HEK293 (cell line): ENCODE measurements at regions not wholly inside any gene's neighbourhood (a gene's known extent, or its start where the extent isn't known, plus 50 kb on each side); places are given as distances from the start of the nearest gene placed in this dataset.

Source experiments
- CTCF ChIA-PET: fragments of 350-600 bp; formaldehyde crosslinking; extraction: SDS; loops from one replicate; lab custom pipeline; 2021; ENCODE audit warnings: antibody characterized with exemption; lab: Yijun Ruan, JAX
- POLR2A ChIA-PET: fragments of 300-600 bp; formaldehyde crosslinking; extraction: SDS; loops from one replicate; lab custom pipeline; 2020; ENCODE audit warnings: antibody characterized with exemption, inconsistent platforms; lab: Yijun Ruan, JAX
- H3K27ac ChIP-seq: fragments of 200-500 bp; sonication (Bioruptor generic); 2 replicates; pipeline ENCODE4 v1.5.1; 2014; ENCODE audit warnings: low read depth, low read length, control low read depth, inconsistent platforms; ENCODE audit errors: extremely low read depth
- H3K36me3 ChIP-seq, 2 experiments: fragments of 200-500 bp in 1 of 2; sonication (Bioruptor generic) in 1 of 2; 1 replicate in 1 of 2; 2 replicates in 1 of 2; pipeline ENCODE4 v1.5.1; 2014 to 2017; ENCODE audit warnings: inconsistent platforms in 2 of 2, low read length in 2 of 2; ENCODE audit not compliant: control insufficient read depth in 2 of 2, insufficient read depth in 1 of 2
- H3K4me1 ChIP-seq: fragments of 200-500 bp; sonication (Bioruptor generic); 2 replicates; pipeline ENCODE4 v1.5.1; 2014; ENCODE audit warnings: mild to moderate bottlenecking, low read length, inconsistent platforms; ENCODE audit not compliant: control insufficient read depth, insufficient read depth
- H3K4me3 ChIP-seq: 2 replicates; pipeline ENCODE4 v1.5.1; 2011; ENCODE audit warnings: low read depth, mild to moderate bottlenecking, control low read depth, low read length, moderate library complexity
- H3K9me3 ChIP-seq: fragments of 200-500 bp; sonication (Bioruptor generic); 2 replicates; pipeline ENCODE4 v1.5.1; 2014; ENCODE audit warnings: low read depth, low read length, inconsistent platforms; ENCODE audit not compliant: control insufficient read depth, insufficient read depth
- GLIS1 ChIP-seq: fragments of 450-650 bp; formaldehyde crosslinking; IDR thresholded peaks from 2 replicates; pipeline ENCODE4 v1.5.1; 2016; ENCODE audit warnings: missing biosample characterization, missing genetic modification characterization
- IKZF3 ChIP-seq: fragments of 450-650 bp; IDR thresholded peaks from 2 replicates; pipeline ENCODE4 v1.5.0; 2018; ENCODE audit warnings: missing biosample characterization, mild to moderate bottlenecking, missing genetic modification characterization, moderate library complexity
- PBX3 ChIP-seq: sonication (generic); formaldehyde crosslinking; IDR thresholded peaks from 2 replicates; pipeline ENCODE4 v1.8.1; 2022; ENCODE audit warnings: mild to moderate bottlenecking, moderate library complexity, missing genetic modification reagents
- PRDM1 ChIP-seq: fragments of 450-650 bp; formaldehyde crosslinking; IDR thresholded peaks from 2 replicates; pipeline ENCODE4; 2016; ENCODE audit warnings: missing biosample characterization, missing genetic modification characterization
- PRDM10 ChIP-seq: fragments of 450-650 bp; formaldehyde crosslinking; IDR thresholded peaks from 2 replicates; pipeline ENCODE4 v1.5.1; 2016; ENCODE audit warnings: missing biosample characterization, missing genetic modification characterization
- SCRT1 ChIP-seq: fragments of 450-650 bp; formaldehyde crosslinking; IDR thresholded peaks from 2 replicates; pipeline ENCODE4 v1.5.1; 2016; ENCODE audit warnings: missing biosample characterization, missing genetic modification characterization, borderline replicate concordance
- YY1 ChIP-seq: fragments of 450-650 bp; formaldehyde crosslinking; IDR thresholded peaks from 2 replicates; pipeline ENCODE4 v1.5.1; 2018; ENCODE audit warnings: missing biosample characterization, missing genetic modification characterization
- YY2 ChIP-seq: fragments of 450-650 bp; formaldehyde crosslinking; IDR thresholded peaks from 2 replicates; pipeline ENCODE4 v1.5.1; 2016; ENCODE audit warnings: missing biosample characterization, missing genetic modification characterization
- ZEB2 ChIP-seq: fragments of 450-650 bp; formaldehyde crosslinking; IDR thresholded peaks from 2 replicates; pipeline ENCODE4 v1.5.1; 2016; ENCODE audit warnings: missing biosample characterization, missing genetic modification characterization
- ZNF26 ChIP-seq: fragments of 450-650 bp; formaldehyde crosslinking; IDR thresholded peaks from 2 replicates; pipeline ENCODE4 v1.5.1; 2016; ENCODE audit warnings: missing biosample characterization, missing genetic modification characterization
- ZNF280D ChIP-seq: fragments of 450-650 bp; formaldehyde crosslinking; IDR thresholded peaks from 2 replicates; pipeline ENCODE4 v1.5.1; 2016; ENCODE audit warnings: missing biosample characterization, missing genetic modification characterization
- ZNF292 ChIP-seq: fragments of 450-650 bp; formaldehyde crosslinking; IDR thresholded peaks from 2 replicates; pipeline ENCODE4 v1.5.1; 2016; ENCODE audit warnings: low read depth, missing biosample characterization, missing genetic modification characterization, borderline replicate concordance
- ZNF311 ChIP-seq: fragments of 450-650 bp; formaldehyde crosslinking; IDR thresholded peaks from 2 replicates; pipeline ENCODE4 v1.5.1; 2017; ENCODE audit warnings: missing biosample characterization, missing genetic modification characterization, borderline replicate concordance
- ZNF341 ChIP-seq: fragments of 450-650 bp; formaldehyde crosslinking; IDR thresholded peaks from 2 replicates; pipeline ENCODE4; 2016; ENCODE audit warnings: low read depth, missing biosample characterization, missing genetic modification characterization
- ZNF426 ChIP-seq: fragments of 450-650 bp; formaldehyde crosslinking; IDR thresholded peaks from 2 replicates; pipeline ENCODE4 v1.5.1; 2017; ENCODE audit warnings: missing biosample characterization, missing genetic modification characterization, mild to moderate bottlenecking, inconsistent platforms, moderate library complexity
- ZNF521 ChIP-seq: fragments of 450-650 bp; formaldehyde crosslinking; IDR thresholded peaks from 2 replicates; pipeline ENCODE4 v1.5.1; 2017; ENCODE audit warnings: missing biosample characterization, mild to moderate bottlenecking, missing genetic modification characterization
- ZNF768 ChIP-seq: fragments of 450-650 bp; formaldehyde crosslinking; IDR thresholded peaks from 2 replicates; pipeline ENCODE4 v1.5.1; 2018; ENCODE audit warnings: missing biosample characterization, mild to moderate bottlenecking, missing genetic modification characterization
- ZSCAN30 ChIP-seq: fragments of 450-650 bp; IDR thresholded peaks from 2 replicates; pipeline ENCODE4 v1.5.1; 2018; ENCODE audit warnings: missing biosample characterization, mild to moderate bottlenecking, missing genetic modification characterization, moderate library complexity

DNA sequence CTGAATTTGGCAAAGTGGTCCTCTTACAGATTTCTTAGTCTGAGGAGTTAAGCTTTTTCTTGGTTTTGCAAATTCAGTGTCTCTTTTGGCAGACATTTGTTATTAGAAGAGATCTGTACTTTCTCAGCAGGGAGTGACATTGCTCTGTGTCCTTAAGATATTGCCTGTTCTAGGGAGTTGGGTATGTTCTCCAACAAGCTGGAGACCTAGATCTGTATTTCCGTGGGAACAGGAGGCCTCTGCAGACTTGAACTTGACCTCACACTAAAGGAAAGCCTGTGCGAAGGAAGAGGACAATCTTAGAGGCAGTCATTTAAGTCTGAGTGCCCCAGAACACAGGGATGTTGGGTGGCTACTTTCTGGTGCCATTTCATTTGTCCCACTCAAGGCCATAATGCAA lies 107.0 kb upstream of the ATP8B1 start:
- POLR2A ChIA-PET: no interaction called here
- no peaks in the 10 kb centered on the region for H3K36me3 ChIP-seq
- H3K4me1 ChIP-seq: peaks cover 3% of the 10 kb centered on the region; the same call in 1 of the 2 replicates
- no peaks in the 10 kb centered on the region for H3K9me3 ChIP-seq
- TF ChIP-seq ZNF426 (tag by site-specific recombination) (no peak), GLIS1 (no peak), ZNF768 (no peak), YY1 (tag by site-specific recombination) (no peak), ZEB2 (tag by site-specific recombination) (no peak), PRDM10 (tag by site-specific recombination) (no peak), ZNF280D (no peak)
- CTCF ChIA-PET: interaction anchor here (0.7 to 1.6 kb wide), 6 partner anchors 10 to 226 kb away, joined by 3 to 5 read pairs (median 3); no protein-coding TSS in a partner anchor
- H3K4me3 ChIP-seq: no peak overlapping the region
- H3K27ac ChIP-seq: no peak overlapping the region

DNA sequence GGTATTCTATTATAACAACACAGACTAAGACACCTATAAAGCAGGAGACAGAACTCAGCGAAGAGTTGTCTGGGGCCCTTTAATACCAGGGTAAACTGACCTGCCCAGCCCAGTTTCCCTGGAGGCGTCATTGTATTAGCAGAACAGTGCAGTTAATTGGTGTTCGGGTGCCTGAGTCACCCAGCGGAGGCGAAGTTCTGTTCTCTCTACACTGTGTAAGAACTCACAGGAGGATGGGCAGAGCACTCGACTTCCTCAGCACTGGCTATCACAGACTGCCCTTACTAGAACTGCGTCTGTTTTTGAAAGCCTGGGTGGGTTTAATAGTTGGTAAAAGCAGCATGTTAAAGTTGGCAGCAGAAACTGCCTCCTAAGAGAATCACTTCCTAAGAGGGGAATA lies 106.5 kb upstream of the ATP8B1 start:
- Histone ChIP-seq H3K27ac (no peak overlapping the region), H3K4me1 (no peaks in the 10 kb centered on the region), H3K9me3 (no peaks in the 10 kb centered on the region), H3K4me3 (no peak overlapping the region), H3K36me3 (no peaks in the 10 kb centered on the region)
- POLR2A ChIA-PET: no interaction called here
- CTCF ChIA-PET: interaction anchor here (1.3 kb wide), 2 partner anchors 10 to 15 kb away, joined by 3 to 4 read pairs; no protein-coding TSS in a partner anchor
- no peak for TF ChIP-seq ZNF521 (tag by site-specific recombination)
- no peak for TF ChIP-seq ZNF341 (tag by site-specific recombination)
- TF ChIP-seq PBX3 (CRISPR knock-in tag): no peak
- TF ChIP-seq PRDM1 (tag by site-specific recombination): no peak
- no peak for TF ChIP-seq SCRT1 (tag by site-specific recombination)
- TF ChIP-seq ZNF311 (tag by site-specific recombination): no peak
- no peak for TF ChIP-seq YY2 (tag by site-specific recombination)
- TF ChIP-seq ZNF292 (tag by site-specific recombination): no peak
- TF ChIP-seq ZSCAN30 (tag by site-specific recombination): no peak
- TF ChIP-seq IKZF3 (tag by site-specific recombination): no peak
- no peak for TF ChIP-seq GLIS1
- no peak for TF ChIP-seq ZNF26
